ENCODE measurements at regions not wholly inside any gene's neighbourhood (a gene's known extent, or its start where the extent isn't known, plus 50 kb on each side); places are given as distances from the start of the nearest gene placed in this dataset.

DNA sequence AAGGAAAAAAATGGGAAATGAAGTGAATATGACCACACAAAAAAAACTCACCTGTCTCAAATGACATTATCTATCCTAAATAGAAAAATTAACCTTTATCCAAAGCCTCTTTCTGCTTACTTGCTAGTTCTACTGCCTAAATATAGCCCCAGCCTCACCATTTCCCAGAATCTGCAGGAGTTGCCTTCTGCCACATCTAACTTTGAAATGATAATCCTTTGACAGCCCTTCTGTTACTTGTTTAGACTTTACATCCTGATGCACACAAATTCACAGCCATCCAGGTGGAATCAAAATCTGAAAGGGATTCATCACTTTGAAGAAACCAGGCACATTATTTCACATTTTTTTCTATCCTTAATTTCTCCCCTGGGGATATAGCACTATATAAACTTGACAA is 1356.2 kb upstream of the NXPH2 start:
- TF ChIP-seq CTCF (IDR thresholded peaks at IDR 0.05 in 2 of 3, conservative IDR thresholded peaks at IDR 0.05 in 1 of 3; ENCODE audit: insufficient read depth in 2 of 3, low read depth in 1 of 3, low read length in 3 of 3) (no peak), CC2D1A (IDR thresholded peaks at IDR 0.05) (no peak), TEAD4 (IDR thresholded peaks at IDR 0.05; ENCODE audit: low read length) (no peak), TEAD4 (CRISPR knock-in tag; IDR thresholded peaks at IDR 0.05; ENCODE audit: borderline replicate concordance) (no peak)
